Hepatocyte (in vitro differentiated cells): ENCODE measurements at regions not wholly inside any gene's neighbourhood (a gene's known extent, or its start where the extent isn't known, plus 50 kb on each side); places are given as distances from the start of the nearest gene placed in this dataset.

ENCODE experiments used
- EZH2 ChIP-seq: fragments of 200-600 bp; sonication (generic); IDR thresholded peaks from 2 replicates; pipeline ENCODE4 v1.6.1; 2016; ENCODE audit warnings: antibody characterized with exemption, mild to moderate bottlenecking, borderline replicate concordance
- TF ChIP-seq, protein P1 (sequence below): fragments of 200-600 bp; sonication (generic); IDR thresholded peaks from 2 replicates; pipeline ENCODE4 v1.5.1; 2016; ENCODE audit warnings: antibody characterized with exemption, mild to moderate bottlenecking; ENCODE audit not compliant: poor library complexity

DNA sequence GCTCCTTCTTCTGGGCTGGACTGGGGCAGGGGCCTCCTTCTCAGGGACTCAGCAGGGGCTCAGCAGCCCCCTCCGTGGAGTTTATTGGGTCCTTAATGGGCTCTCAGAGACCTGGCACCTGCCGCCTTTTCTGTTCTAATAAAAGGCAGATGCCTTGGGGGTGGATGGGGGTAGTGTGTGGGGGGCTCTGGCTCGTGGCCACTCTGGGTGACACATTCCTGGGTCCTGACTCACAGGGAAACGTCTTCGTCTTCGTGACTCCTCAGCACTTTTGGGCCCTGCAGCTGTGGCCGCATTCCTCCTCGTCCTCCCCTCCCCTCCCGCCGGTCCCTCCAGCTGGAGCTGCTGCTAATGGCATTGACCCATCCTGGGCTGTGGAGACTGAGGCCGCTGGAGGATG, 107.8 kb upstream of the WNT4 start:
- TF ChIP-seq, protein P1, sequence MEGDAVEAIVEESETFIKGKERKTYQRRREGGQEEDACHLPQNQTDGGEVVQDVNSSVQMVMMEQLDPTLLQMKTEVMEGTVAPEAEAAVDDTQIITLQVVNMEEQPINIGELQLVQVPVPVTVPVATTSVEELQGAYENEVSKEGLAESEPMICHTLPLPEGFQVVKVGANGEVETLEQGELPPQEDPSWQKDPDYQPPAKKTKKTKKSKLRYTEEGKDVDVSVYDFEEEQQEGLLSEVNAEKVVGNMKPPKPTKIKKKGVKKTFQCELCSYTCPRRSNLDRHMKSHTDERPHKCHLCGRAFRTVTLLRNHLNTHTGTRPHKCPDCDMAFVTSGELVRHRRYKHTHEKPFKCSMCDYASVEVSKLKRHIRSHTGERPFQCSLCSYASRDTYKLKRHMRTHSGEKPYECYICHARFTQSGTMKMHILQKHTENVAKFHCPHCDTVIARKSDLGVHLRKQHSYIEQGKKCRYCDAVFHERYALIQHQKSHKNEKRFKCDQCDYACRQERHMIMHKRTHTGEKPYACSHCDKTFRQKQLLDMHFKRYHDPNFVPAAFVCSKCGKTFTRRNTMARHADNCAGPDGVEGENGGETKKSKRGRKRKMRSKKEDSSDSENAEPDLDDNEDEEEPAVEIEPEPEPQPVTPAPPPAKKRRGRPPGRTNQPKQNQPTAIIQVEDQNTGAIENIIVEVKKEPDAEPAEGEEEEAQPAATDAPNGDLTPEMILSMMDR = no peak
- no peak for TF ChIP-seq EZH2
